Breast epithelium (tissue), 3 donors: ENCODE measurements at regions not wholly inside any gene's neighbourhood (a gene's known extent, or its start where the extent isn't known, plus 50 kb on each side); places are given as distances from the start of the nearest gene placed in this dataset.

Source experiments
- POLR2A ChIP-seq: fragments of 450-650 bp; IDR thresholded peaks from one replicate; pipeline ENCODE4 v1.6.1; 2016; ENCODE audit warnings: antibody characterized with exemption, mild to moderate bottlenecking, moderate library complexity
- TF ChIP-seq, protein P1 (sequence below), 3 donors: fragments of 450-650 bp; IDR thresholded peaks; one replicate each; pipeline ENCODE4 v1.5.1; 2016 to 2017; ENCODE audit warnings: antibody characterized with exemption in 3 of 3, mild to moderate bottlenecking in 3 of 3, moderate library complexity in 3 of 3

DNA sequence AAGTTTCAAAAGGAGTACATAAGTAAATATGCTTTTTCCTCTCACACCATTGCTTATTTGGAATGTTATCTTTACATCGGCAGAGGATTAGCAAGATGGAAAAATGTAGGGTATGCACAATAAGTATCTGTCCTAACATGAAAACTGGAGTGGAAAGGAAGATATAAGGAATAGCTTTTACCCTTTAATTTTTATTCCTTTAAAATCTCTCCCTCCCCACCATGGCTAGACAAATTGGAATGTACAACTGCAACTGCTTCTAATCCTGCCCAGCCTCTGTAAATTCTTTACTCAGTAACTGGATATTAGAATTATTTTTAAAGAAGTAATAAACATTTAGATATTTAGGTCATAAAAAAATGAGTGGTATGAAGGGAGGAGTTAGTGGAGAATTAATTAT is 171.5 kb downstream of the PCDH18 start:
- TF ChIP-seq, protein P1, sequence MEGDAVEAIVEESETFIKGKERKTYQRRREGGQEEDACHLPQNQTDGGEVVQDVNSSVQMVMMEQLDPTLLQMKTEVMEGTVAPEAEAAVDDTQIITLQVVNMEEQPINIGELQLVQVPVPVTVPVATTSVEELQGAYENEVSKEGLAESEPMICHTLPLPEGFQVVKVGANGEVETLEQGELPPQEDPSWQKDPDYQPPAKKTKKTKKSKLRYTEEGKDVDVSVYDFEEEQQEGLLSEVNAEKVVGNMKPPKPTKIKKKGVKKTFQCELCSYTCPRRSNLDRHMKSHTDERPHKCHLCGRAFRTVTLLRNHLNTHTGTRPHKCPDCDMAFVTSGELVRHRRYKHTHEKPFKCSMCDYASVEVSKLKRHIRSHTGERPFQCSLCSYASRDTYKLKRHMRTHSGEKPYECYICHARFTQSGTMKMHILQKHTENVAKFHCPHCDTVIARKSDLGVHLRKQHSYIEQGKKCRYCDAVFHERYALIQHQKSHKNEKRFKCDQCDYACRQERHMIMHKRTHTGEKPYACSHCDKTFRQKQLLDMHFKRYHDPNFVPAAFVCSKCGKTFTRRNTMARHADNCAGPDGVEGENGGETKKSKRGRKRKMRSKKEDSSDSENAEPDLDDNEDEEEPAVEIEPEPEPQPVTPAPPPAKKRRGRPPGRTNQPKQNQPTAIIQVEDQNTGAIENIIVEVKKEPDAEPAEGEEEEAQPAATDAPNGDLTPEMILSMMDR (IDR thresholded peaks at IDR 0.05): no peak
- no peak for TF ChIP-seq POLR2A
